ENCODE measurements at regions not wholly inside any gene's neighbourhood (a gene's known extent, or its start where the extent isn't known, plus 50 kb on each side); places are given as distances from the start of the nearest gene placed in this dataset.

GRCh38 chr16:5852151-5852550 lies 754.6 kb upstream of the EEF2KMT start:
- intact Hi-C loops (cut with micrococcal nuclease): no loop called here
- DNase-seq (no peak), ATAC-seq (no peak)

- no peak for DNase-seq
- intact Hi-C loops (cut with micrococcal nuclease): no loop called here
- ATAC-seq: no peak
Observed at GRCh38 chr16:5851393-5851982, 753.9 kb upstream of the EEF2KMT start.

GRCh38 chr16:5850632-5851392 lies 753.2 kb upstream of the EEF2KMT start:
- intact Hi-C loops (cut with micrococcal nuclease): no loop called here
- no peak for ATAC-seq

GRCh38 chr16:5845046-5845445 lies 747.5 kb upstream of the EEF2KMT start:
- DNase-seq: no peak
- no peak for ATAC-seq
- intact Hi-C loops (cut with micrococcal nuclease): no loop called here

More at GRCh38 chr16:5850632-5851392, 753.2 kb upstream of the EEF2KMT start:
- no peak for DNase-seq

- intact Hi-C loops (cut with micrococcal nuclease): no loop called here
- DNase-seq: no peak
- ATAC-seq: no peak
Observed at GRCh38 chr16:5841974-5842373, 744.4 kb upstream of the EEF2KMT start.

GRCh38 chr16:5838725-5839124 lies 741.1 kb upstream of the EEF2KMT start:
- ATAC-seq (no peak), DNase-seq (no peak)
- intact Hi-C loops (cut with micrococcal nuclease): no loop called here

GRCh38 chr16:5838071-5838470 lies 740.5 kb upstream of the EEF2KMT start:
- DNase-seq (no peak), ATAC-seq (no peak)
- intact Hi-C loops (cut with micrococcal nuclease): no loop called here

GRCh38 chr16:5837007-5837670 lies 739.5 kb upstream of the EEF2KMT start:
- DNase-seq: no peak
- intact Hi-C loops (cut with micrococcal nuclease): no loop called here
- no peak for ATAC-seq

GRCh38 chr16:5835876-5836275 lies 738.3 kb upstream of the EEF2KMT start:
- no peak for ATAC-seq
- intact Hi-C loops (cut with micrococcal nuclease): no loop called here

GRCh38 chr16:5826332-5826731 lies 728.7 kb upstream of the EEF2KMT start:
- intact Hi-C loops (cut with micrococcal nuclease): no loop called here
- DNase-seq (no peak), ATAC-seq (no peak)

More at GRCh38 chr16:5835876-5836275, 738.3 kb upstream of the EEF2KMT start:
- no peak for DNase-seq

- intact Hi-C loops (cut with micrococcal nuclease): no loop called here
- no peak for DNase-seq
- ATAC-seq: no peak
Observed at GRCh38 chr16:5820472-5820871, 722.9 kb upstream of the EEF2KMT start.

GRCh38 chr16:5815570-5816237 lies 718.1 kb upstream of the EEF2KMT start:
- ATAC-seq: no peak
- DNase-seq: no peak
- intact Hi-C loops (cut with micrococcal nuclease): no loop called here

GRCh38 chr16:5801396-5801795 lies 703.8 kb upstream of the EEF2KMT start:
- no peak for ATAC-seq
- intact Hi-C loops (cut with micrococcal nuclease): no loop called here
- DNase-seq: no peak

GRCh38 chr16:5793556-5793955 lies 696.0 kb upstream of the EEF2KMT start:
- intact Hi-C loops (cut with micrococcal nuclease): no loop called here
- ATAC-seq (no peak), DNase-seq (no peak)

- intact Hi-C loops (cut with micrococcal nuclease): no loop called here
- DNase-seq (no peak), ATAC-seq (no peak)
Observed at GRCh38 chr16:5791011-5791657, 693.5 kb upstream of the EEF2KMT start.

- intact Hi-C loops (cut with micrococcal nuclease): no loop called here
- DNase-seq (no peak), ATAC-seq (no peak)
Observed at GRCh38 chr16:5790512-5790911, 692.9 kb upstream of the EEF2KMT start.

GRCh38 chr16:5789033-5789432 lies 691.4 kb upstream of the EEF2KMT start:
- no peak for DNase-seq
- intact Hi-C loops (cut with micrococcal nuclease): no loop called here
- ATAC-seq: no peak

GRCh38 chr16:5781436-5781835 lies 683.8 kb upstream of the EEF2KMT start:
- DNase-seq (no peak), ATAC-seq (no peak)
- intact Hi-C loops (cut with micrococcal nuclease): no loop called here

GRCh38 chr16:5776876-5777275 lies 679.3 kb upstream of the EEF2KMT start:
- DNase-seq (no peak), ATAC-seq (no peak)
- intact Hi-C loops (cut with micrococcal nuclease): no loop called here

GRCh38 chr16:5775916-5776315 lies 678.3 kb upstream of the EEF2KMT start:
- no peak for DNase-seq
- intact Hi-C loops (cut with micrococcal nuclease): no loop called here
- no peak for ATAC-seq
